Right ventricle myocardium inferior (tissue), 1 donor: ENCODE measurements at regions not wholly inside any gene's neighbourhood (a gene's known extent, or its start where the extent isn't known, plus 50 kb on each side); places are given as distances from the start of the nearest gene placed in this dataset.
"Not testable (repeated sequence)": the region's sequence is repeated elsewhere in the genome, so short reads cannot be mapped to it uniquely, and the experiment has no call there.

Experiments
- ATAC-seq: fragments of 200-7000 bp; cut with Tn5 transposase; one replicate; pipeline ENCODE4 v1.9.1; 2020; ENCODE audit warnings: mild to moderate bottlenecking, moderate library complexity
- DNase-seq: peaks from one replicate; pipeline ENCODE4 v3.0.0; 2021; ENCODE audit errors: missing footprints
- intact Hi-C: fragments of 100-400 bp; cut with DNase I; formaldehyde crosslinking; loops from one replicate; pipeline ENCODE4 v1.11.0; 2022
- donor health status: DM: no; HTN: yes; CAD: no; lungs with severe emphysema.

DNA sequence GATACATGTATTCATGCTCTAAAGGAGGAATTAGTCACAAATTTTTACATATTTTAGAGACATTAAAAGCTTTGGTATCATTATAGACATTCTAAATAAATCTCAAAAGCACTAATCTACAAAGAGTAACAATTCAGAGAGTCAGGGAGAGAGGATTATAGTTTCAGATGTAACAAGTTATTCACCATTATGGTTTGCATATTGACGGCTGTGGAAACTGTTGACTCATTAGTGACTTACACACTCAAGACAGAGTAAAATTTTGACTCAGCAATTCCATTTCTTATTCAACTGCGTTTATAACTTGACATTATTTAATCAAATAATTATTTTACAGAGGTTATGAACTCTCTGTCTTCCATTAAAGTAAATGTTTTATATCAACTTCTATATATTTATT, 95.4 kb upstream of the SEMA3C start:
- ATAC-seq (no peak), DNase-seq (no peak)
- intact Hi-C loops, result no loop called here

DNA sequence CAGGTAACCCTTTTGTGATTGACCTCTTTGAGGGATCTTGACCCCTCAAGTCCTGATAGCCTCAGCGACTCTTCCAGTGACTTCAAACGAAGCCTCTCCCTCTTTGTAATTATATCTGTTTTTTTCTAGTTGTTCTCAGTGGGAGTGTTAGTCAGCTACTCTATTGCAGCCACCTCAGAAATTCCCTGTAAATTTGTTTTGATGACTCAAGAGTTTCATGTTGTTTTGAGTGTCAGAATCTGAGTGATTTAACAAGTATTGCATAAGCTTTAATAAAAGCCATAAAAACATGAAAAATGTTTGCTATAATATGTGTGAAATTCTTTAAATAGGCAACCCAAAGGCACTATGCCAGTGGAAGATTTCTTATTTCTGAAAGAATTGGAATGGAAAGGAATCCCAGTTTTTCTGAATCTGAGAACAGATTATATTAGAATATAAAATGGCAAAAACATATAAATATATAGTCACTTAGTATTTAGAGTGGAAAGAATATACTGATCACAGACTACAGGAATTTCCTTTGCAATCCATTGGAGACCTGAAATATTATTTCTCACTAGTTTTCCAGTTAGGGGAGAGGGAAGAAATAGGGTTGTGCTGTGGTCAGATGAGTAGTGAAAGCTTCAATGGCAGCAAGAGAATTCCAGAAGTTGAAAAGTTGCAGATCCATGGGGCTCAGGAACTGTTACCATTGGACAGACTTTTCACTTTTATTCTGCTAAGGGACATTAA, 94.4 kb upstream of the SEMA3C start:
- intact Hi-C loops, result no loop called here
- ATAC-seq, result no peak
- no peak for DNase-seq

GRCh38 chr7:81008901-81009300, 90.0 kb upstream of the SEMA3C start:
- intact Hi-C loops, result no loop called here
- ATAC-seq, result no peak
- DNase-seq, result no peak

DNA sequence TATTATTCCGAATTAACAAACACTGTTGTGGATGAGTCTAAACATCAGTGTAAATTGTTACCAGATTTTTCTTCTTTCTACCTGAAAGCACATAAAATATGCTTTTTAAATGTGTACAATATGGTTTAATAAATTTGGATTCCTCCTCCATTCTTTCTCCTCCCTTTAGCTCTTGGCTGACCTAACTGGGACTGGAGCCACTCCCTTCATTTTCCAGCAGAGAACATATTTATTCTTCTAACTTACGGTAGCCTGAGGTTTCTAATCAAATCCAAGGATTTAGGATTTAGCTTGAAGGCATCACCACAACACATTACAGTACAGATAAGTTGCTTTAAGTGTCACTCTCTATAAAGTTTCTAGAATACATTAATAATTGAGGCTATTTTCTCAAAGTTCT, 88.2 kb upstream of the SEMA3C start:
- intact Hi-C loops, result no loop called here
- DNase-seq, result no peak
- no peak for ATAC-seq

DNA sequence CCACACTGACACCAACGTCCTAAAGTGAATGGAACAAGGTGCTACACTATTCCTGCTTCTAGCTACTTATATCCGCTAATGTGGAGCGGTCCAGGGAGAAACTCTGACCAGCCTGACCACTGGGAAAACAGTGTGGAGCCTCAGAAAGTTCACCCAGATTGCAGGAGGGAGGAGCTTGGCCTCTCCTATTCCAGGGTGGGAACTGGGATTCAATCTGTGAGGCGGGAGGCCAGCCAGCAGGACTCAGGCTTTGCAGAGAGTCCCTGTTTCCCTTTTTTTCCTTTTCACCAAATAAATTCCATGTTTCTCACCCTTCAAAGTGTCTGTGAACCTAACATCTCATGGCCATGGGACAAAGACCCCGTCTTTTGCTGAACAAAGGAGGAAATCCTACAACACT, 86.4 kb upstream of the SEMA3C start:
- DNase-seq (no peak), ATAC-seq (peak; percentile 74)
- intact Hi-C loops, result no loop called here

DNA sequence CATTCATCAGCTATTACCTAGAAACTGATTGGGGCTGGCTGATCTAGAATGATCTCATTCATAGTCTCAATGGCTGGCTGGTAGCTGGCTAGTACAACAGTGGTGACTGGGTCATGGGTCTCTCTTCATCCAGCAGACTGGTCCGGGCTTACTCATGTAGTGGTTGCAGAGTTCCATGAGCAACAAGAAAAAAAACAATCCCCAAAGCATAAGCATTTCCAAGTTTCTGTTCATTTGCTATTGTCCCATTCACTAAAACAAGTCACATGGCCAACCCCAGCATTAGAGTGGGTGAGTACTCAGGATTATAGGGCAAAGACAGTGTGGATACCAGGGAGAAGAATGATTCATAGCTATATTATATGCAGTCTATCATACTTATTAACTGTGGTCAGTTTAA, 85.2 kb upstream of the SEMA3C start:
- intact Hi-C loops, result no loop called here
- ATAC-seq, result no peak
- DNase-seq, result no peak

DNA sequence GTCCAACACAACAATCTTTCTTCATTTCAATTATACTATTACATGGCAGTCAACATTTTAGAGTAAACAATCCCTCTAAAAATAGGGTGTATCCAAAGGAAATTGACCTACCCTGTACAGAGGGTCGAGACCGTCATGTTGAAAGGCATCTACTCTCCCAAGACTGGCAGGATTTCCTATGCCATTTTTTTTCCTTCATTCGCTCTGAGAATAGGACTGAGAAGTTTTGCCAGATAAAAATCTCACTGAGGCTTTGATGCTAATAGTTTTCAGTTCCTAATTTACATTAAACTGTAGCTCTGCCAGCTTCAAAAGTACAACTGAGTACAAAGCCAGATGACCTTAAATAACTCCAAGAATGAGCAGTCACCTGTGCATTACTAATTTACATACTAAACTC, 84.5 kb upstream of the SEMA3C start:
- intact Hi-C loops, result no loop called here
- ATAC-seq, result no peak
- DNase-seq, result no peak

DNA sequence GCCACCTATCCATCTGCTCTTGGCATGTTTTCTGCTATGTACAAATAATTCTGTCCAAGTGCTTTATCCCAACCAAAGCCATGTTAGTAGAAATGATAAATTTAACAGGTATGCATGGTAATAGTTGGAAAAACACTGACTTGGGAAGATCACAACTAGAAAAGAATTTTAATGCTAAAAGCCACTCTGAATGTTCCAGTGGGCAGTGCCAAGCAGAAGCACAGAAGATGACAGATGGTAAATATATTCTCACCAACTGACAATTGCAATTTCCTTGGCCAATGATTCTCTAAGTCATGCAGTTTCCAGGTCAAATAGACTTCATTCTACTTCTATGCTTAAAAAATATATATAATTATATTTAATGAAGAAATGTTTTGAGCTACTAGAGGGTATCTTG, 83.6 kb upstream of the SEMA3C start:
- intact Hi-C loops, result no loop called here
- ATAC-seq (no peak), DNase-seq (no peak)

DNA sequence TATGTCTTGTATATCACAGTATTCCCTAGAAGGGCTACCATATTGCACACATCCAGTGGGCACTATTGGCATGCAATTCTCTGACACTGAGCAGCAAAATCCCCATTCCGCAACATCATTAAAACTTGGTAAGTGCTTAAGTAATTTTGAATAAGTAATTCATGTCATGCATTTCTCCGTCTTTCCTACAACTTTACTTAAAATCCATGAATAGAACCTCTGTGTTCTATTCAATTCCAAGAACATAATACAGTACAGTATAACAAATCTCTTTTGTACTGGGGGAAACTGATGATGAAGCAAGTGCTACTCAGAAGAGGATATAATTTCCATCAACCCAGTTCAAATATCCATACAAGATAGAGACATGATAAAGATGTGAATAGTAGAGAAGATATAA, 80.9 kb upstream of the SEMA3C start:
- no peak for DNase-seq
- ATAC-seq, result no peak
- intact Hi-C loops, result no loop called here

DNA sequence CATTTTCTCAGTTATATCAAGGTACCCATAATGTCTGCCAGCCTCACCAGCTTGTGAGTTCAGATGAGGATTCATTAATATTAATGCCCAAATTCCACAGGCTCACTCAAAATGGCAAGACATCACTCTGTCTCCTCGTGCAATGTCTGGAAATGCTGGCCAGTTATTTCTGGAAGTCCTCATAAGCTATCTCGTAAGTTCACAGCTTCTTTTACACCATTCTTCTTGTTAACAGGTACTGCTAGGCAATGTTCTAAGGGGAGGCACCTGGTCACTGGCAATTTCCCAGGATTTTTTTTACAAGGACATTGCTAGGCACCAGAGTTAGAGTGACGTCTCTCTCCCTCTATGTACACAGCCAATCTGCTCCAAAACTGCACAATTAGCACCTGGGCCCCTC, 80.2 kb upstream of the SEMA3C start:
- DNase-seq, result no peak
- ATAC-seq, result no peak
- intact Hi-C loops, result no loop called here

DNA sequence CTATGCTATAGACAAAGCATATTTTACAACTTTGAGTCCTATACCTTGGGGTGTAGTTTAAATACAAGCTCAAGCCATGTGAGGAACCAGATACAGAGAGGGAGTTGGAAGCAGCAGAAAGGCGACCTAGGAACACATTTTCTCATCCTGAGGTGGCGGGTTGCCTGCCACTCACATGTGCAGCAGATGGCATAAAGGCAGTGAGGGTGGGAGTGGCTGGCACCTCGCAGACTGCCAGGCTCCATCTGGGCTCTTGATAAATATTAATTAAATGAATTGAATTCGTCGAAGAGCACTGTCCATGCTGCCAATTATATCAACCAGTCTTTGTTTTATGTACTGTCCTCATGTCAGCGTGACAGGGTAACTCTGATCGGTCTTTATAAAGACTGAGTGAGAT, 79.0 kb upstream of the SEMA3C start:
- DNase-seq, result no peak
- ATAC-seq, result no peak
- intact Hi-C loops, result no loop called here

DNA sequence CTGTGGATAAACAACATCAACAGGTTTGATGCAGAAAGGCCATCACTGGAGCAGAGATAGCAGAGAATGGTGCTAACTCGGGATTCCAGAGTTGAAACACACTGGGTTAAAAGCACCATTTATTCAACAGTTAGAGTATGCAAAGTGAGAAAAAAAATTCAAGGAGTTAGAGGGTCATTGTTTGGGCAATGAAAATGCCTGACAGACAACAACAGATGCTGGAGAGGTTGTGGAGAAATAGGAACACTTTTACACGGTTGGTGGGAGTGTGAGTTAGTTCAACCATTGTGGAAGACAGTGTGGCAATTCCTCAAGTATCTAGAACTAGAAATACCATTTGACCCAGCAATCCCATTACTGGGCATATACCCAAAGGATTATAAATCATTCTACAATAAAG, 77.4 kb upstream of the SEMA3C start:
- DNase-seq, intact Hi-C loops, ATAC-seq: not testable (repeated sequence)

GRCh38 chr7:80991654-80992053, 72.8 kb upstream of the SEMA3C start:
- ATAC-seq (no peak), DNase-seq (no peak)
- intact Hi-C loops, result no loop called here

DNA sequence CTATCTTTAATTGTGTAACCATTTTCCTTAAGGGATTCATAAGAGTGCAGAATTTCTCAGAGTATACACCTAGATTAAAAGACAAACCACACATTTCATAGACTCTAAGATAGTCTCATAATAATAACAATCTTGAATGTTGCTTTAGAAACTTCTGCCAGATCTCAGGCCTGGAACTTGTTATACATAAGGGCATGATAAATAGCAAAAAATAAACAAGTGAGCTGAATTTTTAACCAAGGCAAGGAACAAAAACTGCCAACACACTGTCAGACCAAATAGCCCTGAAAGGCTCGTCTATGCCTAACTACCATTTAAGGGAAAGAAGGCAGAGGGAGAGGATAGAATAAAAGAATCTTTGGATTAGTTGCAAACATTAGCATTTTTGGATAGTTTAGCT, 65.8 kb upstream of the SEMA3C start:
- DNase-seq (no peak), ATAC-seq (no peak)
- intact Hi-C loops, result no loop called here

DNA sequence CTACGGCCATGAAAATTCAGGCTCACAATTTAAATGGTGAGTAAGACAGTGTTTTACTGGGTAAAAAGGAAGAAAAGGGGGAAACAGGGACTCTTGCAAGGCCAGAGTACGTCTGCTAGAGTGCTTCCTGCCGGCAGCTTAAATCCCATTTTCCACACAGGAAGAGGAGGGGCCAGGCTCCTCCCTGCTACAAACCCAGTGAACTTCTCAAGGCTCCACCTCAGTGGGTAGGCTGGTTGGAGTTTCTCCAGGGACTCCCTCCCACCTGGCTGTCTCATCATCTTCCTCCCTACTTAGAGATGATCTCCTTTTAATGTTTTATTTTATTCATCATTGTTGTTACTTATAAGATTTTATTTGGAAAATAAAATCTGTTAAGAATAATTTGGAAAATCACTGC, 62.6 kb upstream of the SEMA3C start:
- intact Hi-C loops, result no loop called here
- ATAC-seq (no peak), DNase-seq (no peak)

DNA sequence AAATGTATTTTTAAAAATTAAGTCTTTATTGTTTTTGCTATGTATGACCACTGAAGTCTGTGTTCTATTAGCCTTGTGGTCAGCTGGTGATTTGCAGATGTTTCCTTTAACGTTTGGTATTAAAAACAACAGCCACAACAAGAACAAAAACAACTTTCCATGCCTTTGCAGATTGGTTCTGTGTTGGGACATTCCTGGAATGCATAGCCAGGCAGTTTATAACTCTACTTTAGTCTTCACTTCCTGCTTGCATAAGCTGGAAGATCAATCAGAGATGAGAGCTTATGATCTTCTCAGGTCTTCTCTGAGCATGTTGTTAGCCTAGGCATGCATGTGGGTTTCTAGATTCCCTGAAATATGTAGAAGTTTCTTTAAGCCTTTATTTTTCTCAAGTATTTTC, 58.9 kb upstream of the SEMA3C start:
- DNase-seq (no peak), ATAC-seq (no peak)
- intact Hi-C loops, result no loop called here

DNA sequence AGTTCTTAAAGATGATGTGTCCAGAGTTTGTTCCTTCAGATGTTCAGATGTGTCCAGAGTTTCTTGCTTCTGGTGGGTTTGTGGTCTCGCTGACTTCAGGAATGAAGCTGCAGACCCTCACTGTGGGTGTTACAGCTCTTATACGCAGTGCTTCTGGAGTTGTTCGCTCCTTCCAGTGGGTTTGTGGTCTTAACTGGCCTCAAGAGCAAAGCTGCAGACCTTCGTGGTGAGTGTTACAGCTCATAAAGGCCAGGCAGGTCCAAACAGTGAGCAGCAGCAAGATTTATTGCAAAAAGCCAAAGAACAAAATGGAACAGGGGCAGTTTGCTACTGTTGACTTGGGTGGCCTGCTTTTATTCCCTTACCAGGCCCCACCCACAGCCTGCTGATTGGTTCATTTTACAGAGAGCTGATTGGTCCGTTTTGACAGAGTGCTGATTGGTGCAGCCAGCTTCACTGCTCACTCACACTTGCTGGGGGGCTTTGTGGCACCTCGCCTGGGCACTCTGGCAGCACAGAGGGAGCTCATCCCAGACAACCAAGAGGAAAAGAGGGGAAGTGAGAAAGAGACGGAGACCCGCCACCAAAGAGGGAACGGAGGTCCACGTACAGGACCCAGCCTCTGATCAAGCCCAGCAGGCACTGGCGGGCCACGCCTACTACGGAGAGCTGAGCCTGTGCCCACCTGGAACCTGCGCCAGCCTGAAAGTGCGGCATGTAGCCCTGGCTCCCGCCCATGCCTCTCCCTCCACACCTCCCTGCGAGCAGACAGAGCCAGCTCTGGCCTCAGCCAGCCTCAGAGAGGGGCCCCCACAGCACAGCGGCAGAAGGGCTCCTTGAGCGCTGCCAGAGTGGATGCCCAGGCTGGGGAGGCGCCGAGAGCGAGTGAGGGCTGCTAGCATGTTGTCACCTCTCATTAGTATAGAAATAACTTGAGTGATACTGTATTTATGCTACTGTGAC, 55.8 kb upstream of the SEMA3C start:
- DNase-seq (no peak), ATAC-seq (no peak)
- intact Hi-C loops, result no loop called here

DNA sequence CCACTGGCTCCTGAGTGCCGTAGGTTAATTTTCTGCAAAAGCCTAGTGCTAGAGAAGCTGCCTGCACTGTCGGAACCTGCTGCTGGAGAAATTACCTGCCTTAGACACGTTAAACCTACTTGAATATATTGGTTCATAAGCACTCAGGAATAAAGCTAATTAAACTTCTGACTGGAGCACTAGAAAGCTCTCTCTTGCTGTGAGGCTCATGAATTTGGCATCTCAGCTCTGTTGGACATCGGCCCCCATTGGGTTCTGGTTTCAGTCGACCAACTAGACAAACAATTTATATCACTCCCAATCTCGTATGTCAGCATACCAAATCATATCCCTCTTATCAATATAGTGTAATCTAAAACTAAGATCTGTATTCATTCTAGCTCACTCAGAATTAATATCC, 52.4 kb upstream of the SEMA3C start:
- intact Hi-C loops, result no loop called here
- DNase-seq, result no peak
- ATAC-seq, result no peak
